GM12878 (cell line): ENCODE measurements at regions not wholly inside any gene's neighbourhood (a gene's known extent, or its start where the extent isn't known, plus 50 kb on each side); places are given as distances from the start of the nearest gene placed in this dataset.

ENCODE experiments used
- ATAC-seq: fragments of 200-7000 bp; cut with Tn5 transposase; 3 replicates; pipeline ENCODE4 v1.9.1; 2020; ENCODE audit warnings: mild to moderate bottlenecking, moderate library complexity
- BruUV-seq: library from RNA; stranded (reverse); fragments of 400-500 nt; replicated peaks from 2 replicates; lab custom pipeline; 2021; lab: Mats Ljungman, UMichigan
- CTCF ChIA-PET: fragments of 300-600 bp; sonication (Branson Sonifier 250); formaldehyde crosslinking; extraction: SDS; loops from one replicate; lab custom pipeline; 2021; ENCODE audit warnings: inconsistent platforms; lab: Yijun Ruan, JAX
- POLR2A ChIA-PET: fragments of 350-600 bp; formaldehyde crosslinking; extraction: SDS; loops from one replicate; lab custom pipeline; 2021; ENCODE audit warnings: inconsistent platforms; lab: Charles Lee
- RAD21 ChIA-PET: fragments of 300-600 bp; sonication (Branson Sonifier 250); formaldehyde crosslinking; loops from one replicate; lab custom pipeline; 2023; ENCODE audit warnings: antibody characterized with exemption; ENCODE audit not compliant: unreplicated experiment; lab: Charles Lee
- SMC1A ChIA-PET: fragments of 300-600 bp; sonication (Branson Sonifier 250); formaldehyde crosslinking; loops from one replicate; lab custom pipeline; 2023; ENCODE audit not compliant: unreplicated experiment, uncharacterized antibody; lab: Charles Lee
- DNase-seq: peaks from one replicate; pipeline ENCODE4 v3.0.0-alpha.2; 2011; ENCODE audit warnings: low read depth, low spot score
- FAIRE-seq: peaks from 3 replicates; lab custom pipeline; 2011; peaks lifted over from hg19 to GRCh38; lab: Jason Lieb, UNC
- H2AFZ ChIP-seq: 2 replicates; pipeline ENCODE4 v1.6.0; 2011; ENCODE audit warnings: low read depth, low read length, control low read depth; ENCODE audit not compliant: control insufficient read depth
- H3K27ac ChIP-seq: 2 replicates; pipeline ENCODE4 v1.5.1; 2011; ENCODE audit warnings: control low read depth; ENCODE audit not compliant: control insufficient read depth, insufficient read depth
- H3K27me3 ChIP-seq, 2 experiments: replicated peaks in 1 of 2; 2 replicates each; pipeline versions ENCODE4 v1.6.0 to v1.6.1; 2011; ENCODE audit warnings: low read length in 1 of 2; ENCODE audit not compliant: control insufficient read depth in 2 of 2, insufficient read depth in 2 of 2
- H3K36me3 ChIP-seq, 2 experiments: 2 replicates each; pipeline ENCODE4 v1.5.1; 2011; ENCODE audit warnings: low read length in 1 of 2; ENCODE audit not compliant: control insufficient read depth in 2 of 2, insufficient read depth in 2 of 2
- H3K4me1 ChIP-seq: 2 replicates; pipeline ENCODE4 v1.6.1; 2011; ENCODE audit warnings: mild to moderate bottlenecking, low read length, moderate library complexity, mixed read lengths; ENCODE audit not compliant: control insufficient read depth, insufficient read depth
- H3K4me2 ChIP-seq: 2 replicates; pipeline ENCODE4 v1.6.0; 2011; ENCODE audit warnings: control low read depth; ENCODE audit not compliant: control insufficient read depth, insufficient read depth
- H3K4me3 ChIP-seq: fragments of 200-600 bp; sonication (generic); 2 replicates; pipeline ENCODE4 v1.5.1; 2016
- H3K79me2 ChIP-seq: 2 replicates; pipeline ENCODE4 v1.6.0; 2011; ENCODE audit warnings: low read length; ENCODE audit not compliant: control insufficient read depth, insufficient read depth
- H3K9ac ChIP-seq: 2 replicates; pipeline ENCODE4 v1.8.0; 2011; ENCODE audit warnings: low read length, control low read depth, mixed read lengths; ENCODE audit not compliant: control insufficient read depth, insufficient read depth
- H3K9me3 ChIP-seq: replicated peaks from 3 replicates; pipeline ENCODE4 v1.5.1; 2011; ENCODE audit warnings: mild to moderate bottlenecking, low read length; ENCODE audit not compliant: control insufficient read depth, insufficient read depth
- H4K20me1 ChIP-seq: 2 replicates; pipeline ENCODE4 v1.6.0; 2011; ENCODE audit not compliant: control insufficient read depth, insufficient read depth
- ASH2L ChIP-seq: fragments of 300-600, 200-600 bp; sonication (generic); IDR thresholded peaks from 2 replicates; pipeline ENCODE4 v1.6.1; 2017; ENCODE audit warnings: low read depth, mild to moderate bottlenecking, borderline replicate concordance
- CBX3 ChIP-seq: fragments of 200-600 bp; sonication (generic); IDR thresholded peaks from 2 replicates; pipeline ENCODE4 v1.6.1; 2016; ENCODE audit warnings: low read depth, borderline replicate concordance
- FOXK2 ChIP-seq: fragments of 450-650 bp; IDR thresholded peaks from 2 replicates; pipeline ENCODE4 v1.6.1; 2017; ENCODE audit warnings: mild to moderate bottlenecking, moderate library complexity
- POLR2AphosphoS5 ChIP-seq: IDR thresholded peaks from 2 replicates; pipeline ENCODE4 v1.6.1; 2011; ENCODE audit warnings: mild to moderate bottlenecking, low read length, inconsistent platforms
- RELA ChIP-seq: fragments of 450-650 bp; IDR thresholded peaks from 2 replicates; pipeline ENCODE4 v1.8.0; 2014; ENCODE audit warnings: borderline replicate concordance; ENCODE audit not compliant: partially characterized antibody
- RFX5 ChIP-seq: IDR thresholded peaks from 2 replicates; pipeline ENCODE4 v1.6.1; 2011; ENCODE audit warnings: low read depth, low read length, improper control_type of control experiment
- SUZ12 ChIP-seq: fragments of 200-600 bp; sonication (generic); IDR thresholded peaks from one replicate; pipeline ENCODE4 v1.6.1; 2018; ENCODE audit warnings: antibody characterized with exemption, mild to moderate bottlenecking; ENCODE audit not compliant: unreplicated experiment
- ZNF217 ChIP-seq: fragments of 450-650 bp; IDR thresholded peaks from 2 replicates; pipeline ENCODE4 v1.6.1; 2017; ENCODE audit warnings: antibody characterized with exemption, mild to moderate bottlenecking
- ZZZ3 ChIP-seq: IDR thresholded peaks from 2 replicates; pipeline ENCODE4 v1.6.1; 2011; ENCODE audit warnings: low read depth; ENCODE audit not compliant: control insufficient read depth, insufficient read length
- WGBS: methylation state at CpG from one replicate; pipeline ENCODE4 v1.1.6; 2016; ENCODE audit warnings: low lambda C conversion rate; ENCODE audit not compliant: insufficient replicate concordance, insufficient coverage; ENCODE audit errors: missing lambda C conversion rate; 5-methylcytosine and 5-hydroxymethylcytosine counted together
- in situ Hi-C: fragments of 300-500 bp; cut with MboI; formaldehyde crosslinking; loops from 9 replicates; pipeline ENCODE4 v1.14.3; 2018; ENCODE audit warnings: mixed read lengths
- intact Hi-C: fragments of 100-400 bp; cut with micrococcal nuclease; formaldehyde crosslinking; loops from one replicate; pipeline ENCODE4 v1.14.2; 2022; ENCODE audit not compliant: unreplicated experiment
- TF ChIP-seq, protein P1 (sequence below): IDR thresholded peaks from 2 replicates; pipeline ENCODE4 v1.6.1; 2011; ENCODE audit warnings: low read depth, low read length, improper control_type of control experiment, borderline replicate concordance
- TF ChIP-seq, protein P2 (sequence below), 3 experiments: IDR thresholded peaks in 2 of 3; conservative IDR thresholded peaks in 1 of 3; 2 replicates each; pipeline ENCODE4 v1.5.1; 2011; ENCODE audit warnings: low read depth in 3 of 3, low read length in 3 of 3, mild to moderate bottlenecking in 3 of 3, control low read depth in 2 of 3, moderate library complexity in 2 of 3, inconsistent platforms in 1 of 3, mixed read lengths in 1 of 3; ENCODE audit not compliant: control insufficient read depth in 2 of 3, insufficient read depth in 1 of 3; ENCODE audit errors: extremely low read depth in 1 of 3
- TF ChIP-seq, protein P3 (sequence below): IDR thresholded peaks from 2 replicates; pipeline ENCODE4 v1.6.1; 2011; ENCODE audit warnings: borderline replicate concordance, low read depth, mild to moderate bottlenecking, moderate library complexity, mixed read lengths, low read length; ENCODE audit not compliant: insufficient read depth; ENCODE audit errors: extremely low read length

DNA sequence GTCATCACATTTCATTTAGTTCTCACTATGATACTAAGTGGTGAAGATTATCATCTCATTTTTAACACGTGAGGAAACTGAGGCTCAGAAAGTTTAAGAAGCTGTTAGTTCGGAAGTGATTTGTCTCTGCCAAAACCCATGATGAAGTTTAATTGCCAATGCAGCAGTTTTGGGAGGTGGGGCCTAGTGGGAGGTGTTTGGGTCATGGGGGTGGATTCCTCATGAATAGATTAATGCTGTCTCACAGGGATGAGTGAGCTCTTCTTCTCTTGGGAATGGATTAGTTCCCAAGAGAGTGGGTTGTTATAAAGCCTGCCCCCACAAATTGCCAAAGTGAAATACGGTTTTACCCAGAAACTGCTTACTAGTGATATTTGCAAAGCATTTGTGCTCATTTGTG, 91.5 kb upstream of the IGF1 start:
- intact Hi-C loops (no loop called here), in situ Hi-C loops (no loop called here)
- DNase-seq (no peak), ATAC-seq (no peak), FAIRE-seq (no peak)
- POLR2A ChIA-PET, result no interaction called here
- Histone ChIP-seq H3K9me3 (no peaks in the 10 kb centered on the region), H4K20me1 (no peaks in the 10 kb centered on the region), H3K79me2 (no peaks in the 10 kb centered on the region), H3K9ac (no peak overlapping the region), H3K4me3 (no peak overlapping the region), H3K4me1 (no peaks in the 10 kb centered on the region), H3K27ac (no peak overlapping the region), H3K4me2 (no peak overlapping the region), H2AFZ (no peak overlapping the region), H3K27me3 (no peaks in the 10 kb centered on the region; a peak in 1 of 4 replicates), H3K36me3 (no peaks in the 10 kb centered on the region)
- CTCF ChIA-PET, result interaction anchor here (1.2 to 1.3 kb wide), 2 partner anchors 13 to 21 kb away, joined by 3 to 4 read pairs; no protein-coding TSS in a partner anchor
- no TSS peak for BruUV-seq
- RAD21 ChIA-PET, result no interaction called here
- SMC1A ChIA-PET, result interaction anchor here (1.1 to 2.1 kb wide), 2 partner anchors 12 to 28 kb away, joined by 4 to 8 read pairs; no protein-coding TSS in a partner anchor
- WGBS, result 29% methylated on average over 3 of the region's 3 CpGs
- TF ChIP-seq RFX5 (no peak), ASH2L (no peak), POLR2AphosphoS5 (no peak), CBX3 (no peak), ZZZ3 (no peak), ZNF217 (no peak), SUZ12 (no peak), FOXK2 (no peak), RELA (no peak)
- TF ChIP-seq, protein P1, sequence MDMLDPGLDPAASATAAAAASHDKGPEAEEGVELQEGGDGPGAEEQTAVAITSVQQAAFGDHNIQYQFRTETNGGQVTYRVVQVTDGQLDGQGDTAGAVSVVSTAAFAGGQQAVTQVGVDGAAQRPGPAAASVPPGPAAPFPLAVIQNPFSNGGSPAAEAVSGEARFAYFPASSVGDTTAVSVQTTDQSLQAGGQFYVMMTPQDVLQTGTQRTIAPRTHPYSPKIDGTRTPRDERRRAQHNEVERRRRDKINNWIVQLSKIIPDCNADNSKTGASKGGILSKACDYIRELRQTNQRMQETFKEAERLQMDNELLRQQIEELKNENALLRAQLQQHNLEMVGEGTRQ, result no peak
- TF ChIP-seq, protein P2, sequence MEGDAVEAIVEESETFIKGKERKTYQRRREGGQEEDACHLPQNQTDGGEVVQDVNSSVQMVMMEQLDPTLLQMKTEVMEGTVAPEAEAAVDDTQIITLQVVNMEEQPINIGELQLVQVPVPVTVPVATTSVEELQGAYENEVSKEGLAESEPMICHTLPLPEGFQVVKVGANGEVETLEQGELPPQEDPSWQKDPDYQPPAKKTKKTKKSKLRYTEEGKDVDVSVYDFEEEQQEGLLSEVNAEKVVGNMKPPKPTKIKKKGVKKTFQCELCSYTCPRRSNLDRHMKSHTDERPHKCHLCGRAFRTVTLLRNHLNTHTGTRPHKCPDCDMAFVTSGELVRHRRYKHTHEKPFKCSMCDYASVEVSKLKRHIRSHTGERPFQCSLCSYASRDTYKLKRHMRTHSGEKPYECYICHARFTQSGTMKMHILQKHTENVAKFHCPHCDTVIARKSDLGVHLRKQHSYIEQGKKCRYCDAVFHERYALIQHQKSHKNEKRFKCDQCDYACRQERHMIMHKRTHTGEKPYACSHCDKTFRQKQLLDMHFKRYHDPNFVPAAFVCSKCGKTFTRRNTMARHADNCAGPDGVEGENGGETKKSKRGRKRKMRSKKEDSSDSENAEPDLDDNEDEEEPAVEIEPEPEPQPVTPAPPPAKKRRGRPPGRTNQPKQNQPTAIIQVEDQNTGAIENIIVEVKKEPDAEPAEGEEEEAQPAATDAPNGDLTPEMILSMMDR (IDR thresholded peaks at IDR 0.05 in 2 of 3, conservative IDR thresholded peaks at IDR 0.05 in 1 of 3; ENCODE audit: control insufficient read depth in 2 of 3, extremely low read depth in 1 of 3, insufficient read depth in 1 of 3, low read depth in 3 of 3, low read length in 3 of 3), result no peak
- TF ChIP-seq, protein P3, sequence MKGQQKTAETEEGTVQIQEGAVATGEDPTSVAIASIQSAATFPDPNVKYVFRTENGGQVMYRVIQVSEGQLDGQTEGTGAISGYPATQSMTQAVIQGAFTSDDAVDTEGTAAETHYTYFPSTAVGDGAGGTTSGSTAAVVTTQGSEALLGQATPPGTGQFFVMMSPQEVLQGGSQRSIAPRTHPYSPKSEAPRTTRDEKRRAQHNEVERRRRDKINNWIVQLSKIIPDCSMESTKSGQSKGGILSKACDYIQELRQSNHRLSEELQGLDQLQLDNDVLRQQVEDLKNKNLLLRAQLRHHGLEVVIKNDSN, result no peak
